Fibroblast of lung (primary cell): ENCODE measurements at regions not wholly inside any gene's neighbourhood (a gene's known extent, or its start where the extent isn't known, plus 50 kb on each side); places are given as distances from the start of the nearest gene placed in this dataset.

Source experiments
- EZH2 ChIP-seq: IDR thresholded peaks from 2 replicates; pipeline ENCODE4 v1.5.1; 2012; ENCODE audit warnings: low read length, control low read depth, mild to moderate bottlenecking; ENCODE audit errors: missing control alignments
- TF ChIP-seq, protein P1 (sequence below), 2 donors: IDR thresholded peaks in 1 of 2; conservative IDR thresholded peaks in 1 of 2; 1 replicate in 1 of 2; 2 replicates in 1 of 2; pipeline ENCODE4 v1.5.1; 2011 to 2012; ENCODE audit warnings: low read length in 2 of 2, control low read depth in 1 of 2, inconsistent platforms in 1 of 2, low read depth in 1 of 2, mild to moderate bottlenecking in 1 of 2

DNA sequence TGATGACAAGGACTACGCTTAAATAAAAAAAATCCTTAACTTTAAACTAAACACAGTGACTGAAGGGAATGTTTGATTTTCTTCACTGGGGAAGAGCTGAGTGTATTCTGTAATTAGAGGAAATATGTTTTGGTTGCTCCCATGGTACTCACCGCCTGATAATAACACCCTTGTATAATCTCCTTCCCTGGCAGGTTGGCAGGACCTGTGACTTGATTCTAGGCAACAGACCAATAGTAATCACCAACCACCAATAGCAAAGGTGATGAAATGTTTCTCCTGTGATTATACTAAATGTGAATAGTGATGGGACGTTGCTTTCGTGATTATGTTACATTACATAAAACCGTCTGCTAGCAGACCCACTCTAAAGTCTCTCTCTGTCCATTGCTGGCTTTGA lies 536.8 kb upstream of the CPEB2 start:
- no peak for TF ChIP-seq EZH2
- TF ChIP-seq, protein P1, sequence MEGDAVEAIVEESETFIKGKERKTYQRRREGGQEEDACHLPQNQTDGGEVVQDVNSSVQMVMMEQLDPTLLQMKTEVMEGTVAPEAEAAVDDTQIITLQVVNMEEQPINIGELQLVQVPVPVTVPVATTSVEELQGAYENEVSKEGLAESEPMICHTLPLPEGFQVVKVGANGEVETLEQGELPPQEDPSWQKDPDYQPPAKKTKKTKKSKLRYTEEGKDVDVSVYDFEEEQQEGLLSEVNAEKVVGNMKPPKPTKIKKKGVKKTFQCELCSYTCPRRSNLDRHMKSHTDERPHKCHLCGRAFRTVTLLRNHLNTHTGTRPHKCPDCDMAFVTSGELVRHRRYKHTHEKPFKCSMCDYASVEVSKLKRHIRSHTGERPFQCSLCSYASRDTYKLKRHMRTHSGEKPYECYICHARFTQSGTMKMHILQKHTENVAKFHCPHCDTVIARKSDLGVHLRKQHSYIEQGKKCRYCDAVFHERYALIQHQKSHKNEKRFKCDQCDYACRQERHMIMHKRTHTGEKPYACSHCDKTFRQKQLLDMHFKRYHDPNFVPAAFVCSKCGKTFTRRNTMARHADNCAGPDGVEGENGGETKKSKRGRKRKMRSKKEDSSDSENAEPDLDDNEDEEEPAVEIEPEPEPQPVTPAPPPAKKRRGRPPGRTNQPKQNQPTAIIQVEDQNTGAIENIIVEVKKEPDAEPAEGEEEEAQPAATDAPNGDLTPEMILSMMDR (conservative IDR thresholded peaks at IDR 0.05 in 1 of 2, IDR thresholded peaks at IDR 0.05 in 1 of 2; ENCODE audit: low read depth in 1 of 2, low read length in 2 of 2): no peak
